GM13976 (cell line): ENCODE measurements at regions not wholly inside any gene's neighbourhood (a gene's known extent, or its start where the extent isn't known, plus 50 kb on each side); places are given as distances from the start of the nearest gene placed in this dataset.

Experiments used
- DNase-seq: peaks from one replicate; pipeline ENCODE4 v3.0.0; 2012; ENCODE audit warnings: low spot score
- CTCF ChIP-seq: IDR thresholded peaks from 2 replicates; pipeline ENCODE4 v1.5.1; 2012; ENCODE audit warnings: borderline replicate concordance, mild to moderate bottlenecking; ENCODE audit not compliant: insufficient read depth; ENCODE audit errors: extremely low read depth, missing control alignments, control extremely low read depth
- in situ Hi-C: fragments of 300-500 bp; cut with MboI; formaldehyde crosslinking; loops from one replicate; pipeline ENCODE4 v1.12.0; 2022; ENCODE audit warnings: low sequenced_read_pairs, mixed read lengths, inconsistent platforms; ENCODE audit not compliant: unreplicated experiment

GRCh38 chr2:220025207-220025606, 397.8 kb downstream of the SLC4A3 start:
- in situ Hi-C loops, result no loop called here
- DNase-seq, result no peak
- no peak for TF ChIP-seq CTCF

GRCh38 chr2:220029013-220029412, 401.6 kb downstream of the SLC4A3 start:
- in situ Hi-C loops, result no loop called here
- no peak for DNase-seq
- TF ChIP-seq CTCF, result no peak

GRCh38 chr2:220033546-220033945, 406.1 kb downstream of the SLC4A3 start:
- in situ Hi-C loops, result no loop called here
- TF ChIP-seq CTCF, result no peak
- DNase-seq, result no peak

- in situ Hi-C loops, result no loop called here
- no peak for TF ChIP-seq CTCF
These were observed 407.1 kb downstream of the SLC4A3 start for GRCh38 chr2:220034426-220035130.

GRCh38 chr2:220036431-220036830, 409.0 kb downstream of the SLC4A3 start:
- no peak for DNase-seq
- no peak for TF ChIP-seq CTCF
- in situ Hi-C loops, result no loop called here

More at GRCh38 chr2:220034426-220035130, 407.1 kb downstream of the SLC4A3 start:
- no peak for DNase-seq

GRCh38 chr2:220040346-220040745, 412.9 kb downstream of the SLC4A3 start:
- no peak for DNase-seq
- in situ Hi-C loops, result no loop called here
- TF ChIP-seq CTCF, result no peak
